Urothelium cell line (cell line): ENCODE measurements at regions not wholly inside any gene's neighbourhood (a gene's known extent, or its start where the extent isn't known, plus 50 kb on each side); places are given as distances from the start of the nearest gene placed in this dataset.
"Not testable (repeated sequence)": the region's sequence is repeated elsewhere in the genome, so short reads cannot be mapped to it uniquely, and the experiment has no call there.

Experiments
- DNase-seq: peaks from one replicate; pipeline ENCODE4 v3.0.0; 2011; ENCODE audit warnings: low spot score, mixed read lengths
- FAIRE-seq: peaks from 2 replicates; lab custom pipeline; 2011; peaks lifted over from hg19 to GRCh38; lab: Jason Lieb, UNC

- DNase-seq, result no peak
- FAIRE-seq, result no peak
These were observed 195.0 kb downstream of the GIPC2 start for GRCh38 chr1:78240755-78241154.

- no peak for DNase-seq
- no peak for FAIRE-seq
These were observed 201.3 kb downstream of the GIPC2 start for GRCh38 chr1:78247079-78247478.

- FAIRE-seq, result no peak
- DNase-seq, result no peak
These were observed 204.4 kb downstream of the GIPC2 start for GRCh38 chr1:78250201-78250600.

- DNase-seq (peak; percentile 29), FAIRE-seq (no peak)
These were observed 208.8 kb downstream of the GIPC2 start for GRCh38 chr1:78254517-78254916.

- DNase-seq (no peak), FAIRE-seq (no peak)
These were observed 209.6 kb downstream of the GIPC2 start for GRCh38 chr1:78255383-78255782.

- DNase-seq (no peak), FAIRE-seq (no peak)
These were observed 210.1 kb downstream of the GIPC2 start for GRCh38 chr1:78255846-78256245.

- DNase-seq (no peak), FAIRE-seq (no peak)
These were observed 217.7 kb downstream of the GIPC2 start for GRCh38 chr1:78263459-78263858.

GRCh38 chr1:78263946-78264345, 218.2 kb downstream of the GIPC2 start:
- FAIRE-seq (no peak), DNase-seq (no peak)

GRCh38 chr1:78267513-78268218, 221.9 kb downstream of the GIPC2 start:
- DNase-seq (no peak), FAIRE-seq (no peak)

- DNase-seq (no peak), FAIRE-seq (no peak)
These were observed 221.2 kb upstream of the PTGFR start for GRCh38 chr1:78269591-78269990.

GRCh38 chr1:78271423-78271822, 219.4 kb upstream of the PTGFR start:
- not testable (repeated sequence) for DNase-seq, FAIRE-seq

GRCh38 chr1:78274814-78275213, 216.0 kb upstream of the PTGFR start:
- DNase-seq, result no peak
- FAIRE-seq, result no peak

- FAIRE-seq (no peak), DNase-seq (no peak)
These were observed 215.3 kb upstream of the PTGFR start for GRCh38 chr1:78275456-78275855.

- DNase-seq, result no peak
These were observed 214.7 kb upstream of the PTGFR start for GRCh38 chr1:78275906-78276685.

GRCh38 chr1:78277253-78277652, 213.5 kb upstream of the PTGFR start:
- FAIRE-seq (no peak), DNase-seq (peak; percentile 75)

More at GRCh38 chr1:78275906-78276685, 214.7 kb upstream of the PTGFR start:
- no peak for FAIRE-seq

- no peak for FAIRE-seq
These were observed 211.7 kb upstream of the PTGFR start for GRCh38 chr1:78279051-78279450.

GRCh38 chr1:78280626-78281025, 210.1 kb upstream of the PTGFR start:
- DNase-seq (no peak), FAIRE-seq (no peak)

More at GRCh38 chr1:78279051-78279450, 211.7 kb upstream of the PTGFR start:
- DNase-seq, result peak; percentile 51

GRCh38 chr1:78281580-78281979, 209.2 kb upstream of the PTGFR start:
- FAIRE-seq (no peak), DNase-seq (no peak)

- FAIRE-seq (no peak), DNase-seq (no peak)
These were observed 207.1 kb upstream of the PTGFR start for GRCh38 chr1:78283691-78284090.

GRCh38 chr1:78284354-78284753, 206.4 kb upstream of the PTGFR start:
- FAIRE-seq, result no peak
- DNase-seq, result no peak

- no peak for DNase-seq
- no peak for FAIRE-seq
These were observed 204.1 kb upstream of the PTGFR start for GRCh38 chr1:78286686-78287085.

GRCh38 chr1:78289603-78290002, 201.2 kb upstream of the PTGFR start:
- FAIRE-seq, result no peak
- no peak for DNase-seq
